B cell (primary cell): ENCODE measurements at regions not wholly inside any gene's neighbourhood (a gene's known extent, or its start where the extent isn't known, plus 50 kb on each side); places are given as distances from the start of the nearest gene placed in this dataset.

Source experiments
- ATAC-seq: fragments of 200-7000 bp; cut with Tn5 transposase; one replicate; pipeline ENCODE4 v1.10.0; 2021; ENCODE audit warnings: low read depth, mild to moderate bottlenecking, moderate number of reproducible peaks, moderate library complexity
- CTCF ChIA-PET: fragments of 350-600 bp; sonication (Branson Sonifier 250); formaldehyde crosslinking; loops from one replicate; lab custom pipeline; 2021; ENCODE audit warnings: antibody characterized with exemption, inconsistent platforms; lab: Charles Lee
- POLR2A ChIA-PET: fragments of 350-600 bp; sonication (Branson Sonifier 250); formaldehyde crosslinking; loops from one replicate; lab custom pipeline; 2021; ENCODE audit warnings: antibody characterized with exemption; lab: Charles Lee
- DNase-seq: peaks from one replicate; pipeline ENCODE4 v3.0.0; 2013
- H2AFZ ChIP-seq: 2 replicates; pipeline ENCODE4 v1.6.1; 2012; ENCODE audit warnings: mild to moderate bottlenecking, low read depth, low read length; ENCODE audit not compliant: insufficient read depth, poor library complexity, severe bottlenecking
- H3K27ac ChIP-seq, 2 donors: 1 replicate in 1 of 2; 2 replicates in 1 of 2; pipeline ENCODE4 v1.5.1; 2012 to 2013; ENCODE audit warnings: low read length in 2 of 2, mild to moderate bottlenecking in 2 of 2, moderate library complexity in 1 of 2
- H3K27me3 ChIP-seq, 4 experiments: fragments of 200-600 bp in 1 of 4; sonication (generic) in 1 of 4; replicated peaks in 1 of 4; 1 replicate in 2 of 4; 2 replicates in 2 of 4; pipeline versions ENCODE4 v1.6.1 to v1.7.0; 2013 to 2016; ENCODE audit warnings: low read length in 3 of 4, mild to moderate bottlenecking in 2 of 4, mixed read lengths in 1 of 4, moderate library complexity in 1 of 4; ENCODE audit not compliant: insufficient read depth in 4 of 4, control insufficient read depth in 3 of 4; ENCODE audit errors: control extremely low read depth in 1 of 4
- H3K36me3 ChIP-seq, 2 experiments: replicated peaks in 1 of 2; 1 replicate in 1 of 2; 2 replicates in 1 of 2; pipeline versions ENCODE4 v1.6.1 to v1.7.1; 2013; ENCODE audit warnings: low read length in 1 of 2; ENCODE audit not compliant: insufficient read depth in 2 of 2, control insufficient read depth in 1 of 2; ENCODE audit errors: control extremely low read depth in 1 of 2, extremely low read depth in 1 of 2
- H3K4me1 ChIP-seq, 2 donors: fragments of 200-600 bp in 1 of 2; sonication (generic) in 1 of 2; 1 replicate in 1 of 2; 2 replicates in 1 of 2; pipeline versions ENCODE4 v1.5.1 to v1.6.1; 2013 to 2017; ENCODE audit warnings: low read length in 2 of 2; ENCODE audit not compliant: control insufficient read depth in 2 of 2, insufficient read depth in 2 of 2
- H3K4me2 ChIP-seq: replicated peaks from 2 replicates; pipeline ENCODE3; 2012; ENCODE audit warnings: mild to moderate bottlenecking, low read depth, low read length; ENCODE audit not compliant: poor library complexity, severe bottlenecking
- H3K4me3 ChIP-seq, 5 experiments: fragments of 200-600 bp in 1 of 5; sonication (generic) in 1 of 5; 1 replicate in 3 of 5; 2 replicates in 2 of 5; pipeline versions ENCODE4 v1.5.1 to v1.7.0; 2011 to 2016; ENCODE audit warnings: low read length in 4 of 5, mild to moderate bottlenecking in 4 of 5, low read depth in 2 of 5, control low read depth in 1 of 5, moderate library complexity in 1 of 5; ENCODE audit not compliant: insufficient read depth in 1 of 5; ENCODE audit errors: control extremely low read depth in 1 of 5, extremely low read depth in 1 of 5
- H3K79me2 ChIP-seq: fragments of 200-600 bp; sonication (generic); one replicate; pipeline ENCODE4 v1.6.0; 2016; ENCODE audit warnings: low read length; ENCODE audit not compliant: control insufficient read depth, insufficient read depth
- H3K9ac ChIP-seq: fragments of 200-600 bp; sonication (generic); 2 replicates; pipeline ENCODE4 v1.6.1; 2017; ENCODE audit warnings: mild to moderate bottlenecking, low read length, moderate library complexity
- H3K9me3 ChIP-seq, 3 donors: one replicate each; pipeline versions ENCODE4 v1.6.1 to v1.7.1; 2013; ENCODE audit warnings: low read length in 2 of 3; ENCODE audit not compliant: control insufficient read depth in 2 of 3, insufficient read depth in 1 of 3; ENCODE audit errors: control extremely low read depth in 1 of 3
- H4K20me1 ChIP-seq: 2 replicates; pipeline ENCODE4 v1.6.0; 2012; ENCODE audit warnings: mild to moderate bottlenecking, low read length; ENCODE audit not compliant: insufficient read depth, control insufficient read depth, poor library complexity, severe bottlenecking
- H3K27ac Mint-ChIP-seq: one replicate; pipeline ENCODE4 v1.8.0; 2021; ENCODE audit warnings: mixed read lengths
- H3K27me3 Mint-ChIP-seq: one replicate; pipeline ENCODE4 v1.8.0; 2021; ENCODE audit warnings: mixed read lengths
- H3K4me1 Mint-ChIP-seq: one replicate; pipeline ENCODE4 v1.8.0; 2021; ENCODE audit warnings: mixed read lengths
- H3K4me3 Mint-ChIP-seq: one replicate; pipeline ENCODE4 v1.8.0; 2021; ENCODE audit warnings: mixed read lengths
- H3K9me3 Mint-ChIP-seq: one replicate; pipeline ENCODE4 v1.8.0; 2022; ENCODE audit warnings: mixed read lengths; ENCODE audit not compliant: insufficient read depth
- CTCF ChIP-seq: fragments of 200-600 bp; IDR thresholded peaks from one replicate; pipeline ENCODE4 v1.8.0; 2022; ENCODE audit warnings: antibody characterized with exemption, mild to moderate bottlenecking
- EZH2 ChIP-seq: IDR thresholded peaks from 2 replicates; pipeline ENCODE4 v1.6.1; 2012; ENCODE audit warnings: borderline replicate concordance, low read depth, mild to moderate bottlenecking, moderate library complexity, low read length; ENCODE audit not compliant: insufficient read depth, poor library complexity, severe bottlenecking
- WGBS: methylation state at CpG from one replicate; pipeline ENCODE4 v1.1.5; 2013; ENCODE audit warnings: missing lambda C conversion rate; ENCODE audit not compliant: insufficient coverage; 5-methylcytosine and 5-hydroxymethylcytosine counted together
- intact Hi-C: fragments of 100-400 bp; cut with micrococcal nuclease; formaldehyde crosslinking; loops from one replicate; pipeline ENCODE4 v1.10.0; 2022

GRCh38 chr3:144294659-144295538 lies 323.3 kb downstream of the DIPK2A start:
- CTCF ChIA-PET = no interaction called here
- ATAC-seq (no peak), DNase-seq (no peak)
- intact Hi-C loops = loop anchor here (10.0 kb wide), 1 partner anchor 320 kb away; the partner anchor contains the start of gene DIPK2A
- Histone ChIP-seq H3K9ac (no peak overlapping the region), H3K9me3 (peaks cover 0 to 1% (median 0%) of the 10 kb centered on the region in 3 donors), H3K27me3 (no peaks in the 10 kb centered on the region), H2AFZ (no peak overlapping the region), H3K4me3 (no peak overlapping the region), H3K27ac (no peak overlapping the region), H3K79me2 (no peaks in the 10 kb centered on the region), H3K4me2 (no peak overlapping the region), H3K36me3 (no peaks in the 10 kb centered on the region), H3K4me1 (peaks cover 0 to 5% of the 10 kb centered on the region in 2 donors), H4K20me1 (no peaks in the 10 kb centered on the region)
- Mint-ChIP-seq H3K4me1 (peaks cover 10% of the 10 kb centered on the region), H3K27me3 (no peaks in the 10 kb centered on the region), H3K27ac (no peak overlapping the region), H3K9me3 (peaks cover 3% of the 10 kb centered on the region), H3K4me3 (no peak overlapping the region)
- no CpG with 5 or more reads among the region's 2 CpGs for WGBS
- POLR2A ChIA-PET = no interaction called here
- no peak for TF ChIP-seq EZH2
- no peak for TF ChIP-seq CTCF

GRCh38 chr3:144295613-144296012 lies 324.0 kb downstream of the DIPK2A start:
- intact Hi-C loops = loop anchor here (10.0 kb wide), 1 partner anchor 321 kb away; the partner anchor contains the start of gene DIPK2A
- H3K4me1 Mint-ChIP-seq = peaks cover 10% of the 10 kb centered on the region
- WGBS = 94% methylated on average over 2 of the region's 3 CpGs
- Histone ChIP-seq H3K27ac (no peak overlapping the region), H3K36me3 (no peaks in the 10 kb centered on the region), H3K9me3 (peaks cover 0 to 1% (median 0%) of the 10 kb centered on the region in 3 donors), H3K4me2 (no peak overlapping the region), H4K20me1 (no peaks in the 10 kb centered on the region), H2AFZ (no peak overlapping the region), H3K4me1 (peaks cover 0 to 5% of the 10 kb centered on the region in 2 donors), H3K9ac (no peak overlapping the region), H3K27me3 (no peaks in the 10 kb centered on the region), H3K79me2 (no peaks in the 10 kb centered on the region), H3K4me3 (no peak overlapping the region)
- peaks cover 2% of the 10 kb centered on the region for H3K9me3 Mint-ChIP-seq
- H3K27me3 Mint-ChIP-seq = no peaks in the 10 kb centered on the region
- H3K4me3 Mint-ChIP-seq = no peak overlapping the region
- no peak overlapping the region for H3K27ac Mint-ChIP-seq
- no peak for TF ChIP-seq EZH2
- no peak for TF ChIP-seq CTCF
- POLR2A ChIA-PET = no interaction called here
- DNase-seq = no peak
- CTCF ChIA-PET = no interaction called here
- no peak for ATAC-seq
